ENCODE measurements at regions not wholly inside any gene's neighbourhood (a gene's known extent, or its start where the extent isn't known, plus 50 kb on each side); places are given as distances from the start of the nearest gene placed in this dataset.
"Not testable (repeated sequence)": the region's sequence is repeated elsewhere in the genome, so short reads cannot be mapped to it uniquely, and the experiment has no call there.

DNA sequence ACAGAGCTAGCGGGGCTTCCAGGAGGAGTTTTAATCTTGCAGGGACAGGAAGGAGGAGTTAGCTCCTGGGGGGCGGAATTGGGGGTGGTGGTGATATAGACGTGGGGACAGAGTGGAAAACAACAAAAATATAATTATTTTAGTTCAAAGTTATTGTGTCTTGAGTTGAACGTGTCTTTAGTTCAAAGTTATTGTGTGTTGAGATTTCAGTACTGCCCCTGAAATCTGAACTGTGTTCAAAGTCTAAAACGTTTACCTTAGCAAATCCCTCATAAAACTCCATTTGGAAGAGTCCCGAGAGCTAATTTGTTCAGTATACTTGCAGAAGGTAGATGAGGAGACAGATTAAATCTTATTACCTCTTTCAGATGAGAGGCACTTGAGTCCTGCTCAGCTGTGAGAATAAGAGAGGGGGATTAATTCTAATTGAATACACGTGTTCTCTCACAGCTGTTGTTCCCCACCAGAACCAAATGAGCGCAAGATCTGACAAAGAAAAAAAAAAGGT lies 132.4 kb upstream of the ALDH3B2 start:
- H4K8ac ChIP-seq (ENCODE audit: low read depth, low read length); H3K4me3 ChIP-seq (ENCODE audit: low read length); H3K23ac ChIP-seq (ENCODE audit: low read length); H3K4me2 ChIP-seq (ENCODE audit: low read length); H3K18ac ChIP-seq (ENCODE audit: low read length); H3K79me2 ChIP-seq (ENCODE audit: control insufficient read depth, insufficient read depth, low read length); H3K27ac ChIP-seq (ENCODE audit: low read depth, low read length); H3K4me1 ChIP-seq (ENCODE audit: control insufficient read depth, low read depth, low read length); H2BK5ac ChIP-seq (ENCODE audit: low read length); H2BK15ac ChIP-seq (replicated peaks; ENCODE audit: low read depth); DNase-seq; H3K36me3 ChIP-seq (ENCODE audit: control insufficient read depth, insufficient read depth, low read length); H3K27me3 ChIP-seq (ENCODE audit: insufficient read depth, low read length, poor library complexity); H2AK5ac ChIP-seq (ENCODE audit: low read length); H4K5ac ChIP-seq (ENCODE audit: low read length); H3K79me1 ChIP-seq (ENCODE audit: low read length): not testable (repeated sequence)
- peak overlapping the region; percentile 79 for H3K4ac ChIP-seq (ENCODE audit: low read depth, low read length)
- no CpG with 5 or more reads among the region's 8 CpGs for WGBS (ENCODE audit: extremely low coverage, insufficient coverage, low lambda C conversion rate)
- H3K9ac ChIP-seq (ENCODE audit: low read length): peak overlapping the region; percentile 76
- peak overlapping the region; percentile 0 for H2BK120ac ChIP-seq (ENCODE audit: low read depth, low read length)
- H3K56ac ChIP-seq (ENCODE audit: low read length): peak overlapping the region; percentile 89

DNA sequence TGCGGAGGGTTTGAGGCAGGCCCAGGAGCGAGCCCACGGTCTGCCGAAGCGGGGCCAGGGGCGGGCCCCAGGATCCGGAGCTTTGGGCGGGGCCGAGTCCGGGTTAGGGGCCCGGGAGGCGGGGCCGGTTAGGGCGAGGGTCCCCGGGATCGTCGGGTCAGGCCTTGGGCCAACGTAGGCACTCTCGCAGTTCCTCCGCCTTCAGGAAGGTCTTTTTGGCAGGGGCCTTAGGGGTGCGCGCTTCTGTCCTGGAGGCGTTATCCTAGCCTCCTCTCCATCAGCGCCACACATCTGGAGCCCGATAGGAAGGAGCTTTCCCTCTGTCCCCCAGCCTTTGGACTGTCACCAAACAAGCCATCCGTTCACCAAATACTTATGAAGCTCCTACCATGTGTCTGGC lies 131.8 kb upstream of the ALDH3B2 start:
- H2BK5ac ChIP-seq (ENCODE audit: low read length); H3K27me3 ChIP-seq (ENCODE audit: insufficient read depth, low read length, poor library complexity); H3K79me1 ChIP-seq (ENCODE audit: low read length); H4K5ac ChIP-seq (ENCODE audit: low read length); H3K36me3 ChIP-seq (ENCODE audit: control insufficient read depth, insufficient read depth, low read length); H2AK5ac ChIP-seq (ENCODE audit: low read length); H3K23ac ChIP-seq (ENCODE audit: low read length); H2BK15ac ChIP-seq (replicated peaks; ENCODE audit: low read depth); H3K79me2 ChIP-seq (ENCODE audit: control insufficient read depth, insufficient read depth, low read length); H4K8ac ChIP-seq (ENCODE audit: low read depth, low read length); H3K4me1 ChIP-seq (ENCODE audit: control insufficient read depth, low read depth, low read length): not testable (repeated sequence)
- peak overlapping the region; percentile 89 for H3K56ac ChIP-seq (ENCODE audit: low read length)
- H3K27ac ChIP-seq (ENCODE audit: low read depth, low read length): peak overlapping the region; percentile 8
- peak overlapping the region; percentile 30 for H3K4me2 ChIP-seq (ENCODE audit: low read length)
- H3K4me3 ChIP-seq (ENCODE audit: low read length): peak overlapping the region; percentile 29
- H3K18ac ChIP-seq (ENCODE audit: low read length): peak overlapping the region; percentile 70
- H3K4ac ChIP-seq (ENCODE audit: low read depth, low read length): peak overlapping the region; percentile 79
- no CpG with 5 or more reads among the region's 26 CpGs for WGBS (ENCODE audit: extremely low coverage, insufficient coverage, low lambda C conversion rate)
- DNase-seq: peak; percentile 63
- H3K9ac ChIP-seq (ENCODE audit: low read length): peak overlapping the region; percentile 76
- H2BK120ac ChIP-seq (ENCODE audit: low read depth, low read length): peak overlapping the region; percentile 0

DNA sequence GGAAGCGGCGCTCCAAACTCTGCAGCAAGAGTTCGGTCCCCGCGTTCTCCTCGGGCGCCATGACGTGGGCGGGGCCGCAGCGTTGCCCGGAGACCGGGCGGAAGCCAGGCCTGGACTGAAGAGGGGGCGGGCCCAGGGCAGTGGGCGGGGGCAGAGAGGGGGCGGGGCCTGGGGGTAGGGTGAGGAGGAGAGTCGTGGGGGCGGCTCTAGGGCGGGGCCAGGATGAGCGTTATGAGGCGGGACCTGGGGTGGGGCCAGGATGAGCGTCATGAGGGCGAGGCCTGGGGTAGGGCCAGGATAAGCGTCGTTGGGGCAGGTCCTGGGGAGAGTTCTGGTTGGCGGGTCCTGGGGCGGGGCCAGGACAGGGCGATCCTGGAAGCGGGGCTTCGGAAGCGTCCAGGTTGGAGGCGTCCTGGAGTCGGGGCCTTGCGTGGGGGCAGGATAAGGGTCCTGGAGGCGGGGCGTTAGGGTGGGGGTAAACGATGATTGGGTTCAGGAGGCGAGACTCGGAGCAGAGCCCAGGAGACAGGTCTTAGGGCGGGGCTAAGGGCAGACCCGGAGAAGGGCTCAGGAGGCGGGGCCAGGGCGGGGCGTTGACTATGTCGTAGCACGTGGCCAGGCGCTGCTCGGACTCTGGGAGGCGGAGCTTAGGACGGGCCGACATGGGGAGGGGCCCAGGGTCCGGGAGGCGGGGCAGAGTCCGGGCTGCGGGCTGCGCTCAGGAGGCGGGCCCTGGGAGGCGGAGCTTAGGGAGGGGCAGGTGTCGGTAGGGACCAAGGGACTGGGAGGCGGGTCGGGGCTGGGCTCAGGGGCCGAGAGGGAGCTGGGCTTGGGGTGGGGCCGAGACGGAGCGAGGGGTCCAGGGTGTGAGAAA lies 131.1 kb upstream of the ALDH3B2 start:
- H3K27ac ChIP-seq (ENCODE audit: low read depth, low read length): peak overlapping the region; percentile 66
- WGBS (ENCODE audit: extremely low coverage, insufficient coverage, low lambda C conversion rate): no CpG with 5 or more reads among the region's 66 CpGs
- H4K8ac ChIP-seq (ENCODE audit: low read depth, low read length): not testable (repeated sequence)

GRCh38 chr11:67804435-67805252 lies 130.2 kb upstream of the ALDH3B2 start:
- H2BK15ac ChIP-seq (replicated peaks; ENCODE audit: low read depth); H3K4me1 ChIP-seq (ENCODE audit: control insufficient read depth, low read depth, low read length); H3K23ac ChIP-seq (ENCODE audit: low read length); H2AK5ac ChIP-seq (ENCODE audit: low read length); H3K79me1 ChIP-seq (ENCODE audit: low read length); H4K5ac ChIP-seq (ENCODE audit: low read length); H4K8ac ChIP-seq (ENCODE audit: low read depth, low read length); H3K36me3 ChIP-seq (ENCODE audit: control insufficient read depth, insufficient read depth, low read length); H3K79me2 ChIP-seq (ENCODE audit: control insufficient read depth, insufficient read depth, low read length); H3K27me3 ChIP-seq (ENCODE audit: insufficient read depth, low read length, poor library complexity); H2BK120ac ChIP-seq (ENCODE audit: low read depth, low read length): not testable (repeated sequence)
- WGBS (ENCODE audit: extremely low coverage, insufficient coverage, low lambda C conversion rate): no CpG with 5 or more reads among the region's 47 CpGs
- Histone ChIP-seq H3K4me3 (ENCODE audit: low read length) (peak overlapping the region; percentile 47), H3K4ac (ENCODE audit: low read depth, low read length) (peak overlapping the region; percentile 58), H3K18ac (ENCODE audit: low read length) (peak overlapping the region; percentile 65), H3K27ac (ENCODE audit: low read depth, low read length) (peak overlapping the region; percentile 66), H2BK5ac (ENCODE audit: low read length) (peak overlapping the region; percentile 45), H3K56ac (ENCODE audit: low read length) (peak overlapping the region; percentile 93), H3K9ac (ENCODE audit: low read length) (peak overlapping the region; percentile 90), H3K4me2 (ENCODE audit: low read length) (peak overlapping the region; percentile 42)
- peak; percentile 42 for DNase-seq

More for the DNA sequence above, 131.1 kb upstream of the ALDH3B2 start:
- Histone ChIP-seq H3K56ac (ENCODE audit: low read length) (peak overlapping the region; percentile 93), H3K9ac (ENCODE audit: low read length) (peak overlapping the region; percentile 90), H3K4me3 (ENCODE audit: low read length) (peak overlapping the region; percentile 47), H3K18ac (ENCODE audit: low read length) (peak overlapping the region; percentile 65)
- H2BK120ac ChIP-seq (ENCODE audit: low read depth, low read length); H3K4me2 ChIP-seq (ENCODE audit: low read length); H3K79me2 ChIP-seq (ENCODE audit: control insufficient read depth, insufficient read depth, low read length); H2BK5ac ChIP-seq (ENCODE audit: low read length); H3K4me1 ChIP-seq (ENCODE audit: control insufficient read depth, low read depth, low read length); H3K79me1 ChIP-seq (ENCODE audit: low read length); H3K4ac ChIP-seq (ENCODE audit: low read depth, low read length); H3K23ac ChIP-seq (ENCODE audit: low read length); H3K36me3 ChIP-seq (ENCODE audit: control insufficient read depth, insufficient read depth, low read length); H4K5ac ChIP-seq (ENCODE audit: low read length); H2AK5ac ChIP-seq (ENCODE audit: low read length); H2BK15ac ChIP-seq (replicated peaks; ENCODE audit: low read depth); H3K27me3 ChIP-seq (ENCODE audit: insufficient read depth, low read length, poor library complexity): not testable (repeated sequence)
- peak; percentile 99 for DNase-seq

GRCh38 chr11:67803519-67803918 lies 129.1 kb upstream of the ALDH3B2 start:
- H3K79me1 ChIP-seq (ENCODE audit: low read length); DNase-seq; H3K9ac ChIP-seq (ENCODE audit: low read length); H3K4me1 ChIP-seq (ENCODE audit: control insufficient read depth, low read depth, low read length); H4K5ac ChIP-seq (ENCODE audit: low read length); H3K27ac ChIP-seq (ENCODE audit: low read depth, low read length); H2BK120ac ChIP-seq (ENCODE audit: low read depth, low read length); H3K4me2 ChIP-seq (ENCODE audit: low read length); H3K18ac ChIP-seq (ENCODE audit: low read length); H3K27me3 ChIP-seq (ENCODE audit: insufficient read depth, low read length, poor library complexity); H3K56ac ChIP-seq (ENCODE audit: low read length); H3K4me3 ChIP-seq (ENCODE audit: low read length); H3K79me2 ChIP-seq (ENCODE audit: control insufficient read depth, insufficient read depth, low read length); H3K4ac ChIP-seq (ENCODE audit: low read depth, low read length); H2AK5ac ChIP-seq (ENCODE audit: low read length); H2BK5ac ChIP-seq (ENCODE audit: low read length); H2BK15ac ChIP-seq (replicated peaks; ENCODE audit: low read depth); H4K8ac ChIP-seq (ENCODE audit: low read depth, low read length); H3K36me3 ChIP-seq (ENCODE audit: control insufficient read depth, insufficient read depth, low read length); H3K23ac ChIP-seq (ENCODE audit: low read length): not testable (repeated sequence)
- no CpG with 5 or more reads among the region's 4 CpGs for WGBS (ENCODE audit: extremely low coverage, insufficient coverage, low lambda C conversion rate)
